DND-41 (cell line): ENCODE measurements at regions not wholly inside any gene's neighbourhood (a gene's known extent, or its start where the extent isn't known, plus 50 kb on each side); places are given as distances from the start of the nearest gene placed in this dataset.

Source experiments
- ATAC-seq: fragments of 200-7000 bp; cut with Tn5 transposase; 3 replicates; pipeline ENCODE4 v1.9.1; 2021; ENCODE audit warnings: low read depth; ENCODE audit not compliant: insufficient read depth
- DNase-seq: peaks from one replicate; pipeline ENCODE4 v3.0.0-alpha.2; 2020
- H2AFZ ChIP-seq: 2 replicates; pipeline ENCODE4 v1.6.0; 2012; ENCODE audit warnings: low read depth, low read length
- H3K27ac ChIP-seq: 2 replicates; pipeline ENCODE4 v1.5.1; 2012; ENCODE audit warnings: low read length, inconsistent platforms
- H3K27me3 ChIP-seq: fragments of 200-600 bp; sonication (generic); 2 replicates; pipeline ENCODE4 v1.6.0; 2012; ENCODE audit warnings: low read length, mild to moderate bottlenecking, inconsistent platforms; ENCODE audit not compliant: insufficient read depth, poor library complexity
- H3K36me3 ChIP-seq: 2 replicates; pipeline ENCODE4 v1.5.1; 2012; ENCODE audit warnings: low read length, inconsistent platforms; ENCODE audit not compliant: insufficient read depth
- H3K4me1 ChIP-seq: 2 replicates; pipeline ENCODE4 v1.5.1; 2012; ENCODE audit warnings: mild to moderate bottlenecking, low read length; ENCODE audit not compliant: insufficient read depth
- H3K4me2 ChIP-seq: 2 replicates; pipeline ENCODE4 v1.6.0; 2012; ENCODE audit warnings: mild to moderate bottlenecking, moderate library complexity, low read length, inconsistent platforms; ENCODE audit not compliant: insufficient read depth
- H3K4me3 ChIP-seq, 2 experiments: fragments of 200-600 bp in 1 of 2; shearing (Covaris generic) in 1 of 2; 2 replicates each; pipeline ENCODE4 v1.5.1; 2012 to 2016; ENCODE audit warnings: inconsistent platforms in 2 of 2, low read length in 2 of 2, mild to moderate bottlenecking in 2 of 2, low read depth in 1 of 2, moderate library complexity in 1 of 2
- H3K79me2 ChIP-seq: 2 replicates; pipeline ENCODE4 v1.6.0; 2012; ENCODE audit warnings: low read length, inconsistent platforms; ENCODE audit not compliant: insufficient read depth
- H3K9ac ChIP-seq: 2 replicates; pipeline ENCODE4 v1.6.0; 2012; ENCODE audit warnings: low read depth, mild to moderate bottlenecking, inconsistent platforms, low read length, moderate library complexity
- H3K9me3 ChIP-seq: 2 replicates; pipeline ENCODE4 v1.5.1; 2012; ENCODE audit warnings: low read length, moderate library complexity, mild to moderate bottlenecking, inconsistent platforms; ENCODE audit not compliant: insufficient read depth, severe bottlenecking
- H4K20me1 ChIP-seq: 2 replicates; pipeline ENCODE4 v1.6.0; 2012; ENCODE audit warnings: low read length; ENCODE audit not compliant: insufficient read depth
- EZH2 ChIP-seq: IDR thresholded peaks from 3 replicates; pipeline ENCODE4 v1.6.1; 2012; ENCODE audit warnings: borderline replicate concordance, low read depth, mild to moderate bottlenecking, moderate library complexity, low read length, inconsistent platforms; ENCODE audit not compliant: severe bottlenecking
- TF ChIP-seq, protein P1 (sequence below): IDR thresholded peaks from 2 replicates; pipeline ENCODE4 v1.5.1; 2012; ENCODE audit warnings: borderline replicate concordance, low read length, moderate library complexity, mild to moderate bottlenecking; ENCODE audit not compliant: poor library complexity, severe bottlenecking; ENCODE audit errors: extremely low read depth

GRCh38 chr1:80659161-80659560 lies 1141.6 kb upstream of the ADGRL2 start:
- Histone ChIP-seq H3K9me3 (no peaks in the 10 kb centered on the region), H3K4me2 (no peak overlapping the region), H4K20me1 (no peaks in the 10 kb centered on the region), H3K4me3 (no peak overlapping the region), H2AFZ (no peak overlapping the region), H3K27me3 (no peaks in the 10 kb centered on the region), H3K79me2 (no peaks in the 10 kb centered on the region), H3K4me1 (no peaks in the 10 kb centered on the region), H3K27ac (no peak overlapping the region), H3K9ac (no peak overlapping the region), H3K36me3 (no peaks in the 10 kb centered on the region)
- no peak for DNase-seq
- TF ChIP-seq EZH2, result no peak
- TF ChIP-seq, protein P1, sequence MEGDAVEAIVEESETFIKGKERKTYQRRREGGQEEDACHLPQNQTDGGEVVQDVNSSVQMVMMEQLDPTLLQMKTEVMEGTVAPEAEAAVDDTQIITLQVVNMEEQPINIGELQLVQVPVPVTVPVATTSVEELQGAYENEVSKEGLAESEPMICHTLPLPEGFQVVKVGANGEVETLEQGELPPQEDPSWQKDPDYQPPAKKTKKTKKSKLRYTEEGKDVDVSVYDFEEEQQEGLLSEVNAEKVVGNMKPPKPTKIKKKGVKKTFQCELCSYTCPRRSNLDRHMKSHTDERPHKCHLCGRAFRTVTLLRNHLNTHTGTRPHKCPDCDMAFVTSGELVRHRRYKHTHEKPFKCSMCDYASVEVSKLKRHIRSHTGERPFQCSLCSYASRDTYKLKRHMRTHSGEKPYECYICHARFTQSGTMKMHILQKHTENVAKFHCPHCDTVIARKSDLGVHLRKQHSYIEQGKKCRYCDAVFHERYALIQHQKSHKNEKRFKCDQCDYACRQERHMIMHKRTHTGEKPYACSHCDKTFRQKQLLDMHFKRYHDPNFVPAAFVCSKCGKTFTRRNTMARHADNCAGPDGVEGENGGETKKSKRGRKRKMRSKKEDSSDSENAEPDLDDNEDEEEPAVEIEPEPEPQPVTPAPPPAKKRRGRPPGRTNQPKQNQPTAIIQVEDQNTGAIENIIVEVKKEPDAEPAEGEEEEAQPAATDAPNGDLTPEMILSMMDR, result no peak
- ATAC-seq, result no peak

- H3K79me2 ChIP-seq, result no peaks in the 10 kb centered on the region
- H3K4me1 ChIP-seq, result no peaks in the 10 kb centered on the region
- no peak overlapping the region for H3K27ac ChIP-seq
- ATAC-seq, result no peak
- DNase-seq, result no peak
- H4K20me1 ChIP-seq, result no peaks in the 10 kb centered on the region
- no peaks in the 10 kb centered on the region for H3K9me3 ChIP-seq
- no peak overlapping the region for H3K9ac ChIP-seq
- TF ChIP-seq, protein P1, result no peak
- no peak for TF ChIP-seq EZH2
- no peak overlapping the region for H2AFZ ChIP-seq
- no peak overlapping the region for H3K4me2 ChIP-seq
- no peak overlapping the region for H3K4me3 ChIP-seq
- H3K27me3 ChIP-seq, result no peaks in the 10 kb centered on the region
- H3K36me3 ChIP-seq, result no peaks in the 10 kb centered on the region
These were observed 1143.0 kb upstream of the ADGRL2 start for GRCh38 chr1:80657707-80658106.

GRCh38 chr1:80657044-80657643 lies 1143.6 kb upstream of the ADGRL2 start:
- no peak overlapping the region for H3K4me2 ChIP-seq
- H3K9me3 ChIP-seq, result no peaks in the 10 kb centered on the region
- H4K20me1 ChIP-seq, result no peaks in the 10 kb centered on the region
- no peak overlapping the region for H2AFZ ChIP-seq
- H3K36me3 ChIP-seq, result no peaks in the 10 kb centered on the region
- H3K27me3 ChIP-seq, result no peaks in the 10 kb centered on the region
- no peaks in the 10 kb centered on the region for H3K79me2 ChIP-seq
- H3K4me1 ChIP-seq, result no peaks in the 10 kb centered on the region
- no peak overlapping the region for H3K27ac ChIP-seq
- DNase-seq (no peak), ATAC-seq (no peak)
- H3K9ac ChIP-seq, result no peak overlapping the region
- H3K4me3 ChIP-seq, result no peak overlapping the region
- TF ChIP-seq, protein P1, result no peak
- TF ChIP-seq EZH2, result no peak

- no peak for TF ChIP-seq EZH2
- TF ChIP-seq, protein P1, result no peak
These were observed 1144.1 kb upstream of the ADGRL2 start for GRCh38 chr1:80656641-80657040.

More at GRCh38 chr1:80656641-80657040, 1144.1 kb upstream of the ADGRL2 start:
- H3K27ac ChIP-seq, result no peak overlapping the region
- ATAC-seq, result no peak
- no peaks in the 10 kb centered on the region for H3K27me3 ChIP-seq
- no peaks in the 10 kb centered on the region for H4K20me1 ChIP-seq
- no peak overlapping the region for H3K4me2 ChIP-seq
- H3K4me1 ChIP-seq, result no peaks in the 10 kb centered on the region
- H3K4me3 ChIP-seq, result no peak overlapping the region
- H3K36me3 ChIP-seq, result no peaks in the 10 kb centered on the region
- H3K9ac ChIP-seq, result no peak overlapping the region
- no peak overlapping the region for H2AFZ ChIP-seq
- no peak for DNase-seq
- no peaks in the 10 kb centered on the region for H3K9me3 ChIP-seq
- H3K79me2 ChIP-seq, result no peaks in the 10 kb centered on the region
